ENCODE measurements at regions not wholly inside any gene's neighbourhood (a gene's known extent, or its start where the extent isn't known, plus 50 kb on each side); places are given as distances from the start of the nearest gene placed in this dataset.

GRCh38 chr12:89833337-89834252 is 125.0 kb upstream of the ATP2B1 start:
- TF ChIP-seq, protein P1, sequence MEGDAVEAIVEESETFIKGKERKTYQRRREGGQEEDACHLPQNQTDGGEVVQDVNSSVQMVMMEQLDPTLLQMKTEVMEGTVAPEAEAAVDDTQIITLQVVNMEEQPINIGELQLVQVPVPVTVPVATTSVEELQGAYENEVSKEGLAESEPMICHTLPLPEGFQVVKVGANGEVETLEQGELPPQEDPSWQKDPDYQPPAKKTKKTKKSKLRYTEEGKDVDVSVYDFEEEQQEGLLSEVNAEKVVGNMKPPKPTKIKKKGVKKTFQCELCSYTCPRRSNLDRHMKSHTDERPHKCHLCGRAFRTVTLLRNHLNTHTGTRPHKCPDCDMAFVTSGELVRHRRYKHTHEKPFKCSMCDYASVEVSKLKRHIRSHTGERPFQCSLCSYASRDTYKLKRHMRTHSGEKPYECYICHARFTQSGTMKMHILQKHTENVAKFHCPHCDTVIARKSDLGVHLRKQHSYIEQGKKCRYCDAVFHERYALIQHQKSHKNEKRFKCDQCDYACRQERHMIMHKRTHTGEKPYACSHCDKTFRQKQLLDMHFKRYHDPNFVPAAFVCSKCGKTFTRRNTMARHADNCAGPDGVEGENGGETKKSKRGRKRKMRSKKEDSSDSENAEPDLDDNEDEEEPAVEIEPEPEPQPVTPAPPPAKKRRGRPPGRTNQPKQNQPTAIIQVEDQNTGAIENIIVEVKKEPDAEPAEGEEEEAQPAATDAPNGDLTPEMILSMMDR (IDR thresholded peaks at IDR 0.05), result no peak
- no peak for TF ChIP-seq POLR2A (IDR thresholded peaks at IDR 0.05)
